Upper lobe of left lung (tissue), 6 donors: ENCODE measurements at regions not wholly inside any gene's neighbourhood (a gene's known extent, or its start where the extent isn't known, plus 50 kb on each side); places are given as distances from the start of the nearest gene placed in this dataset.

ENCODE experiments used
- ATAC-seq, 2 donors: fragments of 200-7000 bp; cut with Tn5 transposase; one replicate each; pipeline ENCODE4 v1.9.1; 2022; ENCODE audit warnings: mild to moderate bottlenecking in 2 of 2, moderate library complexity in 2 of 2; ENCODE audit not compliant: low FRiP score in 2 of 2
- DNase-seq, 2 donors: peaks; one replicate each; pipeline ENCODE4 v3.0.0-alpha.2; 2019 to 2020
- H3K27ac ChIP-seq, 4 donors: fragments of 200-600 bp; sonication (generic); one replicate each; pipeline ENCODE4 v1.5.1; 2016 to 2019
- H3K27me3 ChIP-seq, 4 donors: fragments of 200-600 bp; sonication (generic); one replicate each; pipeline ENCODE4 v1.5.1; 2017 to 2019
- H3K36me3 ChIP-seq, 4 donors: fragments of 200-600 bp; sonication (generic); one replicate each; pipeline ENCODE4 v1.5.1; 2016 to 2019
- H3K4me1 ChIP-seq, 4 donors: fragments of 200-600 bp; sonication (generic); one replicate each; pipeline ENCODE4 v1.5.1; 2018 to 2019
- H3K4me3 ChIP-seq, 4 donors: fragments of 200-600 bp; sonication (generic); one replicate each; pipeline ENCODE4 v1.5.1; 2017 to 2019; ENCODE audit warnings: mild to moderate bottlenecking in 2 of 4, moderate library complexity in 1 of 4
- H3K9me3 ChIP-seq, 4 donors: fragments of 200-600 bp; sonication (generic); one replicate each; pipeline ENCODE4 v1.5.1; 2018 to 2019
- CTCF ChIP-seq, 6 experiments: fragments of 450-650 bp in 4 of 6; fragments of 200-600 bp in 2 of 6; sonication (generic) in 2 of 6; IDR thresholded peaks; one replicate each; pipeline ENCODE4 v1.5.1; 2016 to 2019; ENCODE audit warnings: antibody characterized with exemption in 6 of 6
- EP300 ChIP-seq, 4 donors: sonication (generic); formaldehyde crosslinking; IDR thresholded peaks; one replicate each; pipeline ENCODE4 v1.5.1; 2017; ENCODE audit warnings: antibody characterized with exemption in 4 of 4, control low read depth in 2 of 4
- POLR2A ChIP-seq, 4 donors: fragments of 450-650 bp; IDR thresholded peaks; one replicate each; pipeline ENCODE4 v1.5.1; 2016 to 2017; ENCODE audit warnings: antibody characterized with exemption in 4 of 4, mild to moderate bottlenecking in 2 of 4
- POLR2AphosphoS5 ChIP-seq, 2 donors: sonication (generic); formaldehyde crosslinking; IDR thresholded peaks; one replicate each; pipeline ENCODE4 v1.5.1; 2017; ENCODE audit warnings: antibody characterized with exemption in 2 of 2
- WGBS, 2 donors: methylation state at CpG; one replicate each; pipeline ENCODE4 v1.1.5; 2017 to 2018; 5-methylcytosine and 5-hydroxymethylcytosine counted together
- donor health status: DM: no; HTN: no; CAD: no; lungs with moderate emphysema.
- donor health status: DM: no; HTN: yes; CAD: no; lungs with severe emphysema.

DNA sequence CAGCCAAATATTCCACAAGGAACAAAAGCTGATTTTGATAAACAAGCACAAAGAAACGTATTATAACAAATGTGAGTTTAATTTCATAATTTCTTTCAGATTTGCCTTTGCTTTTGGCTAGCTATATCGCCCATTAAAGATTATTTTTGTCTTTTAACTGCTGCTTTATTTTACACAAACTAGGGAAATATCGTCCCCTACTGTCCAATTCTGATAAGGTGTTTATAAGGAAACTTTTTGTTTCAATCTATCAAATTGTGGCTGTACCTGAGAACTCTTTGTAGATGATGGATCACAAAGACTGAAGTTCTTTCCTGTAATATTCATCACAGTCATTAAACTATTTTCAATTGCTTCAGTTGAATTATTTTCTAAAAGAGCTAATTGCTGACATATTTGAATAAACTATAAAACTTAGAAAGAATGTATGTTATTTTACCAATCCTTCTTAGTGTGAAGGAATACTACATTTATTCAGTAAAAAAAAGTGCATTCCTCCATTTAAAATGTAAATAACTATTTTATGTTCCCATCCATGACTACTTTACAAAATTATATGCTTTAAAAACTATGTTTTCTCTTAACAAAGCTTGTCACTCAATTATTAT is 431.3 kb upstream of the ITGA1 start:
- Histone ChIP-seq H3K36me3 (no peaks in the 10 kb centered on the region), H3K9me3 (no peaks in the 10 kb centered on the region), H3K4me3 (no peak overlapping the region), H3K27me3 (no peaks in the 10 kb centered on the region), H3K4me1 (no peaks in the 10 kb centered on the region), H3K27ac (no peak overlapping the region)
- TF ChIP-seq CTCF (IDR thresholded peaks at IDR 0.05) (peak in 3 of 6 experiments; percentile 21 to 33 (median 21)), POLR2AphosphoS5 (IDR thresholded peaks at IDR 0.05) (no peak)
- 28 to 35% methylated on average over 3 of the region's 3 CpGs for WGBS, 2 donors
- ATAC-seq, result no peak
- no peak for DNase-seq

- Histone ChIP-seq H3K4me1 (no peaks in the 10 kb centered on the region), H3K4me3 (no peak overlapping the region), H3K27ac (no peak overlapping the region), H3K27me3 (no peaks in the 10 kb centered on the region), H3K9me3 (no peaks in the 10 kb centered on the region), H3K36me3 (no peaks in the 10 kb centered on the region)
- no peak for TF ChIP-seq POLR2AphosphoS5 (IDR thresholded peaks at IDR 0.05)
- no peak for TF ChIP-seq EP300 (IDR thresholded peaks at IDR 0.05)
- TF ChIP-seq CTCF (IDR thresholded peaks at IDR 0.05), result no peak
- TF ChIP-seq POLR2A (IDR thresholded peaks at IDR 0.05), result no peak
- DNase-seq (no peak), ATAC-seq (no peak)
Measured at GRCh38 chr5:52359261-52359660, 428.5 kb upstream of the ITGA1 start.

DNA sequence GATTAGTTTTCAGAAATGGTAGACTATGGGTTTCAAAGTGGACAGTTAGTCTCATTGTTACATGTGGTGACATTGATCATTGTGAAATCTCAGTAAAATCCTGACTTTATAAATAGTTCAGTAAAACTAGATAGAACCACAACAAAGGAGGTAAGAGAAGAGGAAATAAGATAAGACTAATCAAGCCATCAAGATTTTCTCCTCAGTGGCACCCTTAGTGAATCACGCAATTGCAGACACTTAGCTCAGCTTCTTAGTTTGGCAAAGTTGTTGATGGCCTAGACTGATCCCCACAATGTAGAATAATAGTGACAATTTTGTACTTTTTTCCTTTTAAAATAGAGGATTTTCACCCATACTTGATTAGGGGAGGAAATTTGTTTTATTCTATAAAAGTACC is 426.7 kb upstream of the ITGA1 start:
- WGBS, 2 donors, result 69% methylated on average over 1 of the region's 1 CpG

DNA sequence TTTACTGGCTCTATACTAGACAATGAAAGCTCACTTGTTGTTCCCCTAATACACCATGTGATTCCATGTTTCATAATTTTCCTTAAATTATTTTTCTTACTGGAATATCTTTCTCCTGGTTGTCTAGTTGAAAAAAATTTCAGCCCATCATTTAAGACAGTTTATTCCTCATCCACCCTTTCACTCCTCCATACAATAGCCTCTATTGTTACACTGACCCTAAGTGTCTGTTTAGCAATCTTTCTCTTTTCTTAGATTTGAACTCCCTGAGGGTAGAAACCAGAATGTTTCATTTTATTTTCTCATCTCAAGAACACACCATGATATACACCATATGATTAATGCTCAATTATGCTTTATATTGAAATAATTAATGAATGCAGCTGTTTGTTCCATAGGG is 413.4 kb upstream of the ITGA1 start:
- TF ChIP-seq POLR2AphosphoS5 (IDR thresholded peaks at IDR 0.05) (no peak), POLR2A (IDR thresholded peaks at IDR 0.05) (no peak), CTCF (IDR thresholded peaks at IDR 0.05) (no peak), EP300 (IDR thresholded peaks at IDR 0.05) (no peak)
- DNase-seq (no peak), ATAC-seq (no peak)
- H3K27ac ChIP-seq, result no peak overlapping the region
- H3K4me1 ChIP-seq, result no peaks in the 10 kb centered on the region
- H3K9me3 ChIP-seq, result no peaks in the 10 kb centered on the region
- no peaks in the 10 kb centered on the region for H3K27me3 ChIP-seq
- no peak overlapping the region for H3K4me3 ChIP-seq
- H3K36me3 ChIP-seq, result no peaks in the 10 kb centered on the region

More for the DNA sequence above, 426.7 kb upstream of the ITGA1 start:
- Histone ChIP-seq H3K27me3 (no peaks in the 10 kb centered on the region), H3K4me1 (no peaks in the 10 kb centered on the region), H3K4me3 (no peak overlapping the region), H3K36me3 (no peaks in the 10 kb centered on the region), H3K27ac (no peak overlapping the region), H3K9me3 (no peaks in the 10 kb centered on the region)
- ATAC-seq (no peak), DNase-seq (no peak)
- TF ChIP-seq POLR2AphosphoS5 (IDR thresholded peaks at IDR 0.05) (no peak), POLR2A (IDR thresholded peaks at IDR 0.05) (no peak), EP300 (IDR thresholded peaks at IDR 0.05) (no peak), CTCF (IDR thresholded peaks at IDR 0.05) (no peak)

DNA sequence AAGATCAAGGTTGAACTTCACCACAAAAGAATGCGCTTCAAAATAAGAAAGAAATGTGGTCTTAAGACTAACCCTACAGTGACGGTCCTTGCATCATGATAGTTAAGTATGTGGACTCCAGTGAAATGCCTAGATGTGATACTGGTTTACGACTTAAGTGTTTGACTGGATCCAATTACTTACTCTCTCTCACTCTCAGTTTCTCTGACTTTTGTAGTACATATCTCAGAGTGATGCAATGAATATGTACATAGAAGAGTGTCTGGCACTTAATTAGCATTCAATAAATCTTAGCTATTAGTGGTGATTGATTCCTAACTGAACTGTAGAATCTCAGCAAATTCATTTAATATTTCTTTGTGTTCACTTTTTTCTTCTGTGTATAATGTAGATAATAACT is 411.7 kb upstream of the ITGA1 start:
- 76 to 94% methylated on average over 3 of the region's 3 CpGs for WGBS, 2 donors
- Histone ChIP-seq H3K4me1 (no peaks in the 10 kb centered on the region), H3K27me3 (no peaks in the 10 kb centered on the region), H3K36me3 (no peaks in the 10 kb centered on the region), H3K9me3 (no peaks in the 10 kb centered on the region), H3K27ac (no peak overlapping the region), H3K4me3 (no peak overlapping the region)
- no peak for DNase-seq
- no peak for ATAC-seq
- TF ChIP-seq EP300 (IDR thresholded peaks at IDR 0.05), result no peak
- no peak for TF ChIP-seq CTCF (IDR thresholded peaks at IDR 0.05)
- TF ChIP-seq POLR2A (IDR thresholded peaks at IDR 0.05), result no peak
- no peak for TF ChIP-seq POLR2AphosphoS5 (IDR thresholded peaks at IDR 0.05)
